Right atrium auricular region (tissue), 2 donors: ENCODE measurements at regions not wholly inside any gene's neighbourhood (a gene's known extent, or its start where the extent isn't known, plus 50 kb on each side); places are given as distances from the start of the nearest gene placed in this dataset.

ENCODE experiments used
- DNase-seq: peaks from one replicate; pipeline ENCODE4 v3.0.0-alpha.2; 2019; ENCODE audit warnings: low spot score
- H3K27ac ChIP-seq, 2 donors: fragments of 200-600 bp; sonication (generic); 1 replicate in 1 of 2; 2 replicates in 1 of 2; pipeline ENCODE4 v1.5.1; 2016 to 2019
- H3K27me3 ChIP-seq, 2 donors: fragments of 200-600 bp; sonication (generic); one replicate each; pipeline versions ENCODE4 v1.5.1 to v1.6.0; 2017 to 2019
- H3K36me3 ChIP-seq: fragments of 200-600 bp; sonication (generic); one replicate; pipeline ENCODE4 v1.5.1; 2016
- H3K4me1 ChIP-seq, 2 donors: fragments of 200-600 bp; sonication (generic); one replicate each; pipeline versions ENCODE4 v1.5.1 to v1.6.0; 2017 to 2019
- H3K4me3 ChIP-seq, 2 donors: fragments of 200-600 bp; sonication (generic); 1 replicate in 1 of 2; 2 replicates in 1 of 2; pipeline ENCODE4 v1.5.1; 2017 to 2019; ENCODE audit warnings: mild to moderate bottlenecking in 1 of 2, moderate library complexity in 1 of 2
- H3K9me3 ChIP-seq, 2 donors: fragments of 200-600 bp; sonication (generic); one replicate each; pipeline ENCODE4 v1.5.1; 2019
- TF ChIP-seq, protein P1 (sequence below), 2 donors: fragments of 200-600 bp; sonication (generic); IDR thresholded peaks; one replicate each; pipeline ENCODE4 v1.5.1; 2019; ENCODE audit warnings: antibody characterized with exemption in 2 of 2

- Histone ChIP-seq H3K36me3 (no peaks in the 10 kb centered on the region), H3K27ac (no peak overlapping the region), H3K9me3 (no peaks in the 10 kb centered on the region), H3K27me3 (no peaks in the 10 kb centered on the region), H3K4me1 (peaks cover 0 to 11% of the 10 kb centered on the region in 2 donors), H3K4me3 (no peak overlapping the region)
- TF ChIP-seq, protein P1, sequence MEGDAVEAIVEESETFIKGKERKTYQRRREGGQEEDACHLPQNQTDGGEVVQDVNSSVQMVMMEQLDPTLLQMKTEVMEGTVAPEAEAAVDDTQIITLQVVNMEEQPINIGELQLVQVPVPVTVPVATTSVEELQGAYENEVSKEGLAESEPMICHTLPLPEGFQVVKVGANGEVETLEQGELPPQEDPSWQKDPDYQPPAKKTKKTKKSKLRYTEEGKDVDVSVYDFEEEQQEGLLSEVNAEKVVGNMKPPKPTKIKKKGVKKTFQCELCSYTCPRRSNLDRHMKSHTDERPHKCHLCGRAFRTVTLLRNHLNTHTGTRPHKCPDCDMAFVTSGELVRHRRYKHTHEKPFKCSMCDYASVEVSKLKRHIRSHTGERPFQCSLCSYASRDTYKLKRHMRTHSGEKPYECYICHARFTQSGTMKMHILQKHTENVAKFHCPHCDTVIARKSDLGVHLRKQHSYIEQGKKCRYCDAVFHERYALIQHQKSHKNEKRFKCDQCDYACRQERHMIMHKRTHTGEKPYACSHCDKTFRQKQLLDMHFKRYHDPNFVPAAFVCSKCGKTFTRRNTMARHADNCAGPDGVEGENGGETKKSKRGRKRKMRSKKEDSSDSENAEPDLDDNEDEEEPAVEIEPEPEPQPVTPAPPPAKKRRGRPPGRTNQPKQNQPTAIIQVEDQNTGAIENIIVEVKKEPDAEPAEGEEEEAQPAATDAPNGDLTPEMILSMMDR (IDR thresholded peaks at IDR 0.05) = no peak
- no peak for DNase-seq
Measured at GRCh38 chr2:46836295-46837111, 79.1 kb downstream of the MCFD2 start.

GRCh38 chr2:46835520-46835919 lies 80.1 kb downstream of the MCFD2 start:
- no peaks in the 10 kb centered on the region for H3K27me3 ChIP-seq
- TF ChIP-seq, protein P1 (IDR thresholded peaks at IDR 0.05) = no peak
- no peaks in the 10 kb centered on the region for H3K9me3 ChIP-seq
- H3K36me3 ChIP-seq = no peaks in the 10 kb centered on the region
- no peak overlapping the region for H3K27ac ChIP-seq
- peaks cover 0 to 11% of the 10 kb centered on the region in 2 donors for H3K4me1 ChIP-seq
- no peak overlapping the region for H3K4me3 ChIP-seq
- DNase-seq = no peak

DNA sequence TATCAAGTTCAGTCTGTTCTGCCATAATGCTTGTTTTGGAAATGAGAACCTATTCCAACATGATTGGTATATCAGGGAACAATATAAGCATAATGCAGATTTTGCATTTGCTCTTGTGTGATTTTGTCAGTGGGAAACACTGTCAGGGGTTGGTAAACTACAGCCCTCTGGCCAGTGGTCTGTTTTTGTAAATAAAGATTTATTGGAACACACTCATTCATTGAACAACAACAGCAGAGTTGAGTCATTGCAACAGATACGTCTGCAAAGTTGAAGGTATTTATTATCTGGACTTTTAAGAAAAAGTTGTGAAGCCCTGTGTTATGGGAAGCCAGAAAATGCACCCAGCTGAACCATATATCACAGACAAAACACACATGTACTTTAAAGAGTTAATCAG lies 83.1 kb downstream of the MCFD2 start:
- Histone ChIP-seq H3K27ac (no peak overlapping the region), H3K36me3 (no peaks in the 10 kb centered on the region), H3K4me1 (peaks cover 0 to 11% of the 10 kb centered on the region in 2 donors), H3K4me3 (no peak overlapping the region), H3K27me3 (no peaks in the 10 kb centered on the region), H3K9me3 (no peaks in the 10 kb centered on the region)
- DNase-seq = no peak
- TF ChIP-seq, protein P1 (IDR thresholded peaks at IDR 0.05) = no peak

DNA sequence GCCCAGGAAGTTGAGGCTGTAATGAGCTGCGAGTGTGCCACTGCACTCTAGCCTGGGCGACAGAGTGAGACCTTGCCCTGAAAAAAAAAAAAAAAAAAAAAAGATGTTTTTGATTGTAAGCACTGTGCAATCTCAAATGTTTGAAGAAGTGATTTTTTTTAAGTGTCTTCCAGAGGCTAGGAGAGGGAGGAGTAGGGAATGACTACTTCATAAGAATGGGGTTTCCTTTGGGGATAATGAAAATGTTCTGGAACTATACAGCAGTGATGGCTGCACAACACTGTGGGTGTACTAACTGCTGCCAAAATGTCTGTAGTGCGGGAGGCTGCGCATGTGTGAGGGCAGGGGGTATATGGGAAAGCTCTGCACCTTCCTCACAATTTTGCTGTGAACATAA lies 83.7 kb downstream of the MCFD2 start:
- no peak overlapping the region for H3K27ac ChIP-seq
- H3K4me3 ChIP-seq = no peak overlapping the region
- DNase-seq = no peak
- no peaks in the 10 kb centered on the region for H3K9me3 ChIP-seq
- TF ChIP-seq, protein P1 (IDR thresholded peaks at IDR 0.05) = no peak
- peaks cover 0 to 10% of the 10 kb centered on the region in 2 donors for H3K4me1 ChIP-seq
- H3K27me3 ChIP-seq = no peaks in the 10 kb centered on the region
- H3K36me3 ChIP-seq = no peaks in the 10 kb centered on the region

DNA sequence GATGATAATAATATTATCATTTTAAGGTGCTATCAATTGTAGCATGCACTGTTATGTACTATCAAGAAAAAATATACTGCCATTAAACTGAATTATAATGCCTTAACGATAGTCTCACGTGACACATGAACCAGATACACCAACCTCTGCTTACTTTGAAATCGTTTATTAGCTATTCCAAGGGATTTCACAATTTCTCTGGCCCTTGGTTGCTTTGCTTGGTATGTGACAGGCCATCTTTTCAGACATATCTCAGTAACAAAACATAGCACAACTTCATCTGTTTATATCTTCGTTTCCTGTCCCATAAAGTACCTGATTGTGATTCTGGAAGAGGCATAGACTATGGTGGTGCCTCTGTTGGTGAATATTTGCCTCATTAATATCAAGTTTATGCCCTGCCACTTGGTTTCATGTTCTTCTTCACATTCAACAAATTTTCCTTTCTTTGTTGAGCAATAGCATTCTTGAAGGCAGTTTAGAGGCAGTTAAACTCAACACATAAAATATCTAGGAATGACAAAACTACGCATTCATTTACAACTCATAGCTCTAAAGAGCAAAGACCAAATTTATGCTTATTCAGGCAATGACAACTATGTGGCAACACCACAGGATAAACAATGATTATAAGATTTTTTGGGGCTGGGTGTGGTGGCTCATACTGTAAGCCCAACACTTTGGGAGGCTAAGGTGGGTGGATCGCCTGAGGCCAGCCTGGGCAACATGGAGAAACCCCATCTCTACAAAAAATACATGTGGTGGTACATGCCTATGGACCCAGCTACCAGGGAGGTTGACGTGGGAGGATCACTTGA lies 84.3 kb downstream of the MCFD2 start:
- H3K4me1 ChIP-seq = peaks cover 0 to 8% of the 10 kb centered on the region in 2 donors
- no peak for DNase-seq
- no peaks in the 10 kb centered on the region for H3K27me3 ChIP-seq
- H3K9me3 ChIP-seq = no peaks in the 10 kb centered on the region
- no peak overlapping the region for H3K4me3 ChIP-seq
- H3K27ac ChIP-seq = no peak overlapping the region
- no peaks in the 10 kb centered on the region for H3K36me3 ChIP-seq
- TF ChIP-seq, protein P1 (IDR thresholded peaks at IDR 0.05) = no peak
